22Rv1 (cell line): ENCODE measurements at regions not wholly inside any gene's neighbourhood (a gene's known extent, or its start where the extent isn't known, plus 50 kb on each side); places are given as distances from the start of the nearest gene placed in this dataset.

Experiments
- H3K27ac ChIP-seq: fragments of 450-650 bp; 2 replicates; pipeline ENCODE4 v1.5.1; 2017
- CTCF ChIP-seq: fragments of 450-650 bp; IDR thresholded peaks from 2 replicates; pipeline ENCODE4 v1.5.1; 2017; ENCODE audit warnings: mild to moderate bottlenecking
- ZFX ChIP-seq: fragments of 450-650 bp; IDR thresholded peaks from 2 replicates; pipeline ENCODE4 v1.6.1; 2017; ENCODE audit warnings: antibody characterized with exemption, borderline replicate concordance

GRCh38 chr12:69069479-69069878 lies 136.5 kb upstream of the CPM start:
- TF ChIP-seq CTCF (no peak), ZFX (no peak)
- H3K27ac ChIP-seq: no peak overlapping the region

DNA sequence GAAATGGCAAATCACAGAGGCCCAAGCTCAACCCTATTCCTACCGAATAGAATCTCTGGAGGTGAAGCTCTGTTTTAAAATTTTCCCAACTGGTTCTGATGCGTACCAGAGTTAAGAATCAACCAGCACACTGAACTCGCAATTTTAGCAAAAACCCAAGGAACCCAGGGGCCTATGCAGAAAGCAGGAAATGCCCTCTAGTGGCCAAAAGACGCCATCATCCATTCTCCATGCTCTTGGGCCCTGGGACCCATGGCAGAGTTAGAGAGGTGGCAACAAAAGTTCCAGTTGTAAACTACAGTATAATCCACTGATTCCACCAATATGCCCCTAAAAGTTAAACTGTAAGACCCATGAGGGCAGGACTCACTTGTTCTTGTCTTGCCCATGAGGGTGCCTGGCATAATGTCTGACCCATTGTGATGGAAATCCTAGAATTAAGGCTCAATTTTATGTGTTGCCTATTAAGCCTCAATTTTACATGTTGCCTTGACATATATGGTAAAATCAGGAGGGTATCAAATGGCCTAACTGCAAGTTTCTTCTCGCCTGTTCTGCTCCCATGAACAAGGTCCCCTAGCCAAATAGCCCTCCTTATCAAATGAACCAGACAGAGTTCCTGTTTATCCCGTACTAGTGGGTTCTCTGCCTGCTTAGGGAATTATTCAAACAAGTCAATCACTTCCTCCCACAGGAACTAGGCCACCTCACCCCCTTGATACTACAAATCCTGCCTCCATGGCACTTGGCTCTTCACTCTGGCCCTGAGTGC lies 137.5 kb upstream of the CPM start:
- H3K27ac ChIP-seq: no peak overlapping the region
- no peak for TF ChIP-seq ZFX
- TF ChIP-seq CTCF: peak; percentile 99

DNA sequence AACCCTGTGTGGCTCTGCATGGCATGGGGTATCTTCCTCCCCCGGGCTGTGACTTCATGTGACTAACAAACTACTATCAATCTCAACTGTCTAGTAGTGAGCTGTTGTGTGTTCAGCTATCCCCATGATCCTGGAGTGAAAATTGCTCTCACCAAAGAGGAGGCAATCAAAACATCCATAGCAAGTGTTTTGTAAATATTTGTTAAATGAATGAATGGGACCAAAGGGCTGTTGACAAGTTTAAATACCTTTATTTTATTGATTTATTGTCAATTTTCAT lies 138.1 kb upstream of the CPM start:
- H3K27ac ChIP-seq: no peak overlapping the region
- TF ChIP-seq CTCF: no peak
- TF ChIP-seq ZFX: no peak

- no peak for TF ChIP-seq ZFX
- no peak for TF ChIP-seq CTCF
- H3K27ac ChIP-seq: no peak overlapping the region
Observed at GRCh38 chr12:69073035-69073434, 140.1 kb upstream of the CPM start.

DNA sequence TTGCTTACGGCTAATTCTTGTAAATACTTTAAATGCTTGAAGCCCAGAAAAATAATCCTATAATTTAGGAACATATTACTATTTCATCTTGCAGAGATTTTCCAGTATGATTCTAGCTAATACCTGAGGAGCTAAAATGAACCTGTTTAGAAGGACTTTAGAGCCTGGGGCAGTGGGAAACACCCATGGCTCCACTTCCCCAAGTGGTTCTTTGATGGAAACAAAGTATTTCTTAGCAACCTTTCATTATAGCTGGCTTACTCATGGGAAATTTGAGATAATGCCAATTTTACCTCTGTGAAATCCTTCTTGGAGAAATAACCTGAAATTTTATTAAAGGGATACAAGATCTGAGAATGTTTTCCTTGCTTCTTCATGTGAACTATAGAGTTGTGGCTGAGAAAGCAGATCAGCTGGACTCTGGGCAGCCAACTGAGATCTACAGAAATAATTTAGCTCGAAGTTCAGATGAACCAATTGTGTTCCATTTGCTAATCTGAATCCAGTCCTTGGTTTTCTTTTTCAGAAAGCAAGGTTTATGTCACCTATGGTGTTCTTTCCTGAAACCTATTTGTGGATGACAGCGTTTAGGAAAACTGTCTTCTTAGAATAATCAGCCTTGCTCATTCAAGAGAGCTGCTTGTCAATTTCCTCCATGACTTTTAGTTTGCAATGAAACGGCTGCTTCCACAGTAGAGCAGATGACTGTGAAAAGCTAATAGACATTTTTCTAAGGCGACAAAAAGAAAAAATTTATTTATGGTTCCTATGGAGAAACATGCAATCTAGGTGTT lies 141.8 kb upstream of the CPM start:
- no peak overlapping the region for H3K27ac ChIP-seq
- TF ChIP-seq ZFX (no peak), CTCF (no peak)

DNA sequence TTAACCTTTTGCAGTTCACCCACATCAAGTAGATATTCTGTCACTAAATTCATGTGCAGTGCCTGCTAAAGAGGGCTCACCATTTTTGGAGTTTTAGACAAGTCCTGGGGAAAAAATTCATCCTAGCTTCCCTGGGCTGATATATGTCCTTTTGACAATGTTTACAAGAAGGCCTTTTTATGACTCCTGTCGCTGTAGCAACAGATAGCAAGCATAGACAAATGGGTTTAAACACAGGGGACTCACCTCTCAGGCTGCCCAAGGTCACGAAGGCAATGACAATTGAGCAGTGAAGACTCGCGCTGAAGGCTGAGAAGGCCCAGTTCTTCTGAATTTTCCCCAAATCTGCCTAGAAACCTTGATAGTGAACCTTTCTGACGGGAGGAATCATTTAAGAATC lies 150.7 kb upstream of the CPM start:
- TF ChIP-seq CTCF (no peak), ZFX (no peak)
- H3K27ac ChIP-seq: no peak overlapping the region

- TF ChIP-seq CTCF: no peak
- TF ChIP-seq ZFX: no peak
- H3K27ac ChIP-seq: no peak overlapping the region
Observed at GRCh38 chr12:69084816-69085378, 151.9 kb upstream of the CPM start.
